ENCODE measurements at regions not wholly inside any gene's neighbourhood (a gene's known extent, or its start where the extent isn't known, plus 50 kb on each side); places are given as distances from the start of the nearest gene placed in this dataset.
"Not testable (repeated sequence)": the region's sequence is repeated elsewhere in the genome, so short reads cannot be mapped to it uniquely, and the experiment has no call there.

GRCh38 chr3:158950178-158950901 lies 148.5 kb downstream of the MFSD1 start:
- Histone ChIP-seq H3K27me3 (ENCODE audit: insufficient read depth, low read depth) (no peaks in the 10 kb centered on the region), H3K4me1 (ENCODE audit: low read depth, poor library complexity, severe bottlenecking) (no peaks in the 10 kb centered on the region), H3K79me2 (ENCODE audit: insufficient read depth, low read depth) (no peaks in the 10 kb centered on the region), H2AFZ (ENCODE audit: low read depth) (no peak overlapping the region), H3K9ac (no peak overlapping the region), H3K4me2 (no peak overlapping the region), H4K20me1 (ENCODE audit: insufficient read depth) (no peaks in the 10 kb centered on the region), H3K27ac (no peak overlapping the region), H3K36me3 (ENCODE audit: insufficient read depth) (no peaks in the 10 kb centered on the region), H3K4me3 (IDR thresholded peaks at IDR 0.05; ENCODE audit: insufficient read depth, low read depth, low read length) (no peak overlapping the region)
- TF ChIP-seq, protein P1, sequence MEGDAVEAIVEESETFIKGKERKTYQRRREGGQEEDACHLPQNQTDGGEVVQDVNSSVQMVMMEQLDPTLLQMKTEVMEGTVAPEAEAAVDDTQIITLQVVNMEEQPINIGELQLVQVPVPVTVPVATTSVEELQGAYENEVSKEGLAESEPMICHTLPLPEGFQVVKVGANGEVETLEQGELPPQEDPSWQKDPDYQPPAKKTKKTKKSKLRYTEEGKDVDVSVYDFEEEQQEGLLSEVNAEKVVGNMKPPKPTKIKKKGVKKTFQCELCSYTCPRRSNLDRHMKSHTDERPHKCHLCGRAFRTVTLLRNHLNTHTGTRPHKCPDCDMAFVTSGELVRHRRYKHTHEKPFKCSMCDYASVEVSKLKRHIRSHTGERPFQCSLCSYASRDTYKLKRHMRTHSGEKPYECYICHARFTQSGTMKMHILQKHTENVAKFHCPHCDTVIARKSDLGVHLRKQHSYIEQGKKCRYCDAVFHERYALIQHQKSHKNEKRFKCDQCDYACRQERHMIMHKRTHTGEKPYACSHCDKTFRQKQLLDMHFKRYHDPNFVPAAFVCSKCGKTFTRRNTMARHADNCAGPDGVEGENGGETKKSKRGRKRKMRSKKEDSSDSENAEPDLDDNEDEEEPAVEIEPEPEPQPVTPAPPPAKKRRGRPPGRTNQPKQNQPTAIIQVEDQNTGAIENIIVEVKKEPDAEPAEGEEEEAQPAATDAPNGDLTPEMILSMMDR (conservative IDR thresholded peaks at IDR 0.05; ENCODE audit: low read depth, low read length): no peak

GRCh38 chr3:158953131-158953530 lies 151.3 kb downstream of the MFSD1 start:
- Histone ChIP-seq H3K9ac (no peak overlapping the region), H3K36me3 (ENCODE audit: insufficient read depth) (no peaks in the 10 kb centered on the region), H3K4me2 (no peak overlapping the region), H4K20me1 (ENCODE audit: insufficient read depth) (no peaks in the 10 kb centered on the region), H3K4me1 (ENCODE audit: low read depth, poor library complexity, severe bottlenecking) (no peaks in the 10 kb centered on the region), H3K27ac (no peak overlapping the region), H3K4me3 (IDR thresholded peaks at IDR 0.05; ENCODE audit: insufficient read depth, low read depth, low read length) (no peak overlapping the region), H3K27me3 (ENCODE audit: insufficient read depth, low read depth) (no peaks in the 10 kb centered on the region), H3K79me2 (ENCODE audit: insufficient read depth, low read depth) (no peaks in the 10 kb centered on the region), H2AFZ (ENCODE audit: low read depth) (no peak overlapping the region)
- TF ChIP-seq, protein P1 (conservative IDR thresholded peaks at IDR 0.05; ENCODE audit: low read depth, low read length): no peak

DNA sequence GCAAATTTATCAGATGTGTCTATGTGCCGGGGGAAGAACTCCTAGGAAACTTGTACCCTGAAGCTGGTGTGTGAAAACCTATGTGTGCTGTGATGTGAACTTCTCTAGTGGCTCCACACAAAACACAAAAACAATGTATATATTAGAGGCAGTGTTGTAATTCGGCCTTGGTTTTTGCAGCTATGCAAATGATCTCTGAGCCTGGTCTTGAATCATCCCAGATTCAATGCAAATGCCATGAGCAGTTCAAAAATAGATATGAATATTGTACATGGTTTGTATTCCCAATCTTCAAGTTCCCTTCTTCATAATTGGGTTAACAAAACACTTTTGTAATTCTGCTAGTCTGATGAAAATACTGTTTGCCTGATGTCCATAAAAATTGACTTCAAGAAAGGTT lies 152.6 kb downstream of the MFSD1 start:
- Histone ChIP-seq H3K4me3 (IDR thresholded peaks at IDR 0.05; ENCODE audit: insufficient read depth, low read depth, low read length) (no peak overlapping the region), H3K36me3 (ENCODE audit: insufficient read depth) (no peaks in the 10 kb centered on the region), H3K4me2 (no peak overlapping the region), H3K4me1 (ENCODE audit: low read depth, poor library complexity, severe bottlenecking) (no peaks in the 10 kb centered on the region), H3K27ac (no peak overlapping the region), H3K9ac (no peak overlapping the region), H2AFZ (ENCODE audit: low read depth) (no peak overlapping the region), H4K20me1 (ENCODE audit: insufficient read depth) (no peaks in the 10 kb centered on the region), H3K27me3 (ENCODE audit: insufficient read depth, low read depth) (no peaks in the 10 kb centered on the region), H3K79me2 (ENCODE audit: insufficient read depth, low read depth) (no peaks in the 10 kb centered on the region)
- TF ChIP-seq, protein P1 (conservative IDR thresholded peaks at IDR 0.05; ENCODE audit: low read depth, low read length): no peak

DNA sequence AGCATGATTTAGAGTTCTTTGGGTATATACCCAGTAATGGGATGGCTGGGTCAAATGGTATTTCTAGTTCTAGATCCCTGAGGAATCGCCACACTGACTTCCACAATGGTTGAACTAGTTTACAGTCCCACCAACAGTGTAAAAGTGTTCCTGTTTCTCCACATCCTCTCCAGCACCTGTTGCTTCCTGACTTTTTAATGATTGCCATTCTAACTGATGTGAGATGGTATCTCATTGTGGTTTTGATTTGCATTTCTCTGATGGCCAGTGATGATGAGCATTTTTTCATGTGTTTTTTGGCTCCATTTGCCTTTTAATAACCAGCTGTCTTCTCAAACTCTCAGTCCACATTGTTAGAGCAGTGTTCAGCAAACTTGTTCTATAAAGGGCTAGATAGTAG lies 155.9 kb downstream of the MFSD1 start:
- H3K27me3 ChIP-seq (ENCODE audit: insufficient read depth, low read depth); H2AFZ ChIP-seq (ENCODE audit: low read depth); H3K79me2 ChIP-seq (ENCODE audit: insufficient read depth, low read depth); H3K4me1 ChIP-seq (ENCODE audit: low read depth, poor library complexity, severe bottlenecking); H3K27ac ChIP-seq; H3K36me3 ChIP-seq (ENCODE audit: insufficient read depth); H4K20me1 ChIP-seq (ENCODE audit: insufficient read depth); H3K4me3 ChIP-seq (IDR thresholded peaks at IDR 0.05; ENCODE audit: insufficient read depth, low read depth, low read length); H3K4me2 ChIP-seq; H3K9ac ChIP-seq: not testable (repeated sequence)

GRCh38 chr3:158958873-158959272 lies 157.0 kb downstream of the MFSD1 start:
- Histone ChIP-seq H3K36me3 (ENCODE audit: insufficient read depth) (no peaks in the 10 kb centered on the region), H3K4me3 (IDR thresholded peaks at IDR 0.05; ENCODE audit: insufficient read depth, low read depth, low read length) (no peak overlapping the region), H3K27ac (no peak overlapping the region), H3K79me2 (ENCODE audit: insufficient read depth, low read depth) (no peaks in the 10 kb centered on the region), H3K4me2 (no peak overlapping the region), H3K27me3 (ENCODE audit: insufficient read depth, low read depth) (no peaks in the 10 kb centered on the region), H2AFZ (ENCODE audit: low read depth) (no peak overlapping the region), H3K4me1 (ENCODE audit: low read depth, poor library complexity, severe bottlenecking) (no peaks in the 10 kb centered on the region), H4K20me1 (ENCODE audit: insufficient read depth) (no peaks in the 10 kb centered on the region), H3K9ac (no peak overlapping the region)
- TF ChIP-seq, protein P1 (conservative IDR thresholded peaks at IDR 0.05; ENCODE audit: low read depth, low read length): no peak

All from KMS-11 (cell line).